ENCODE measurements at regions not wholly inside any gene's neighbourhood (a gene's known extent, or its start where the extent isn't known, plus 50 kb on each side); places are given as distances from the start of the nearest gene placed in this dataset.

DNA sequence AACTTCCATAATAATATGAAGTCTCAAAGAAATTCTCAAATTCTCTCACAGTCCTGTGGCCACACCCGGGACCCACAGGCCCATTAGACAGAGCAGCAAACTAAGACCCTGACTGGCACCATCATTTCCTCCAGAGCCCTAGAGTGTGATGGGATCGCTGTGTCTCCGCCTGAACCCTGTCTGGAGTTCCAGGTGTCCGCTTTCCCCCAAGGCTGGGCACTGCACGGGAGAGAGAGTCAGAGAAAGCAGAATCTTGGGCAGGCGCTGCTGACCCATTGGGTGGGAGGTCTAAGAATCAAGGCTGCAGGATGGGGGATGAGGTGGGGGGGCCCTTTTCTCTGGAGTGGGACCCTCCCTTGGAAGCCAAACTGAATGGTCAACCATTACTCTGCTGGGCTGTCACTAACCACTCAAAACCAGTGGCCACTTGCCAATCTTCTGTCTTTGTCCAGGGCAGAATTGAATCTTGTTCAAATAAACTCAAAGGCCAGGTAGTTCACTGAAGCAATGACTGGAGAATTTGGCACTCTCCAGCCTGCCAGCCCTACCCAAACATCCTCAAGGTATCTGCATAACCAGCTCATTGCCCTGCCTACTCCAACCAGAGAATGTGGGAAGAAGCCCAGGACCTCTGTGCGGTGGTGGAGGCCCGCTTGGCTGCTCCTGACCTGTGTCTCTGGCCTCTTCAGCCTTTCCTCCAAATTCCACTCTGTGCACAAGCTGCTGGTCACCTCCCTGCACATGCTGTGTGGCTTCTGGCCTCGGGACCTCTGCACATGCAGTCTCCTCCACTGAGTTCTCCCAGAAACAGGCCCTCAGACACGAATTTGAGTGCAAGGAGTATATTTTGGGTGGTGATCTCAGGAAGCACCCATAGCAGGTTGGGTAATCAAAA lies 141.1 kb downstream of the CEBPB start (continued):
- TF ChIP-seq, protein P1, sequence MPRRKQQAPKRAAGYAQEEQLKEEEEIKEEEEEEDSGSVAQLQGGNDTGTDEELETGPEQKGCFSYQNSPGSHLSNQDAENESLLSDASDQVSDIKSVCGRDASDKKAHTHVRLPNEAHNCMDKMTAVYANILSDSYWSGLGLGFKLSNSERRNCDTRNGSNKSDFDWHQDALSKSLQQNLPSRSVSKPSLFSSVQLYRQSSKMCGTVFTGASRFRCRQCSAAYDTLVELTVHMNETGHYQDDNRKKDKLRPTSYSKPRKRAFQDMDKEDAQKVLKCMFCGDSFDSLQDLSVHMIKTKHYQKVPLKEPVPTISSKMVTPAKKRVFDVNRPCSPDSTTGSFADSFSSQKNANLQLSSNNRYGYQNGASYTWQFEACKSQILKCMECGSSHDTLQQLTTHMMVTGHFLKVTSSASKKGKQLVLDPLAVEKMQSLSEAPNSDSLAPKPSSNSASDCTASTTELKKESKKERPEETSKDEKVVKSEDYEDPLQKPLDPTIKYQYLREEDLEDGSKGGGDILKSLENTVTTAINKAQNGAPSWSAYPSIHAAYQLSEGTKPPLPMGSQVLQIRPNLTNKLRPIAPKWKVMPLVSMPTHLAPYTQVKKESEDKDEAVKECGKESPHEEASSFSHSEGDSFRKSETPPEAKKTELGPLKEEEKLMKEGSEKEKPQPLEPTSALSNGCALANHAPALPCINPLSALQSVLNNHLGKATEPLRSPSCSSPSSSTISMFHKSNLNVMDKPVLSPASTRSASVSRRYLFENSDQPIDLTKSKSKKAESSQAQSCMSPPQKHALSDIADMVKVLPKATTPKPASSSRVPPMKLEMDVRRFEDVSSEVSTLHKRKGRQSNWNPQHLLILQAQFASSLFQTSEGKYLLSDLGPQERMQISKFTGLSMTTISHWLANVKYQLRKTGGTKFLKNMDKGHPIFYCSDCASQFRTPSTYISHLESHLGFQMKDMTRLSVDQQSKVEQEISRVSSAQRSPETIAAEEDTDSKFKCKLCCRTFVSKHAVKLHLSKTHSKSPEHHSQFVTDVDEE (CRISPR knock-in tag; IDR thresholded peaks at IDR 0.05): no peak
- TF ChIP-seq ZC3H10 (CRISPR knock-in tag; IDR thresholded peaks at IDR 0.05) (no peak), CSDC2 (CRISPR knock-in tag; IDR thresholded peaks at IDR 0.05) (no peak)
- TF ChIP-seq, protein P2, sequence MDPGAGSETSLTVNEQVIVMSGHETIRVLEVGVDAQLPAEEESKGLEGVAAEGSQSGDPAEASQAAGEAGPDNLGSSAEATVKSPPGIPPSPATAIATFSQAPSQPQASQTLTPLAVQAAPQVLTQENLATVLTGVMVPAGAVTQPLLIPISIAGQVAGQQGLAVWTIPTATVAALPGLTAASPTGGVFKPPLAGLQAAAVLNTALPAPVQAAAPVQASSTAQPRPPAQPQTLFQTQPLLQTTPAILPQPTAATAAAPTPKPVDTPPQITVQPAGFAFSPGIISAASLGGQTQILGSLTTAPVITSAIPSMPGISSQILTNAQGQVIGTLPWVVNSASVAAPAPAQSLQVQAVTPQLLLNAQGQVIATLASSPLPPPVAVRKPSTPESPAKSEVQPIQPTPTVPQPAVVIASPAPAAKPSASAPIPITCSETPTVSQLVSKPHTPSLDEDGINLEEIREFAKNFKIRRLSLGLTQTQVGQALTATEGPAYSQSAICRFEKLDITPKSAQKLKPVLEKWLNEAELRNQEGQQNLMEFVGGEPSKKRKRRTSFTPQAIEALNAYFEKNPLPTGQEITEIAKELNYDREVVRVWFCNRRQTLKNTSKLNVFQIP (CRISPR knock-in tag; IDR thresholded peaks at IDR 0.05; ENCODE audit: borderline replicate concordance, low read depth): no peak

DNA sequence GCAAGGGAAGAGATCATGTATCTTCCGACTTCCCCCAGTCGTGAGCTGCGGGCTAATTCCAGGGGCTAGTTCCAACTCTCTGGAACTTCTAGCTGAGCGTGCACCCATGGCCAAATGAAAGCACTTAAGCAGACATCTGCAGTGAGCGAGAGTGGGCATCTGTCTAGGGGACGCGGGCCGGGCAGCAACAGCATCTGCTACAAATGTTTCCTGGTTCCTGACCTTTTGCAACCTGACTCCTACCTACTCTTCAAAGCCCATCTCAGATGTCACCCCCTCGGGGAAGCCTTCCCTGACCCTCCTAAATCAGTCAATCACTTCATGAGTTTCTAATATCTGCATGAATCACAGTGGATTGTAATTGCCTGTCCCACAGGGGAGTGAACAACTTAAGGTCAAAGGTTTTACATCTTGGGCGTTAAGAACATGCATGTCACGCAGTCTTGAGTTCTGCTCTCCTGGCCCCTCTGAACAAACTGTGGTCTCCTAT lies 141.9 kb downstream of the CEBPB start:
- no peak for TF ChIP-seq PPARA (CRISPR knock-in tag; IDR thresholded peaks at IDR 0.05; ENCODE audit: borderline replicate concordance)
- no peak for TF ChIP-seq ZNF565 (CRISPR knock-in tag; conservative IDR thresholded peaks at IDR 0.05; ENCODE audit: low read depth)
- TF ChIP-seq ZFP3 (CRISPR knock-in tag; IDR thresholded peaks at IDR 0.05): peak; percentile 89
- ATAC-seq: no peak

DNA sequence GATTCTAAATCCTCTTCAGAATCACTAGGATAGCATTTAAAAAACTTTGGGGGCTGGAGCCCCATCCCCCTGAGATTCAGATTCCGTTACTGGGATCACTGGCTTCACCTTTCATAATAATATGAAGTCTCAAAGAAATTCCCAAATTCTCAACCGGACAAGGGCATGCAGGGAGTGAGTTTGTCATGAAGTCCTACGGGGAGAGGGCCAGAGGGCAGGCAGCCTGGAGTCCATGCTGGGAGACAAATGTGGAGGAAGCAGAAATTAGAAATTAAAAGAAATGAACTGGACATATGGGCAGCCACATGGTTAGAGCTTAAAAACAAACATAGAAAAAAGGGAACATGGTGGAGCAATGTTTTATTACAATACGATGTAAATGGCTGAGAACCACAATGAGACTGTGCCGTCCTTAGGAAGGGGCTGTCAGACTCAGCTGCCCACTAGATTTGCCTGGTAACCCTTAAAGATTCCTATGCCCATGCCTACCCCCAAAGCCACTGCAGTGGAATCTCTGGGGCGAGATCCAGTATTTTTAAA lies 142.6 kb downstream of the CEBPB start:
- no peak for TF ChIP-seq ZFP3 (CRISPR knock-in tag; IDR thresholded peaks at IDR 0.05)
- TF ChIP-seq ESRRG (CRISPR knock-in tag; IDR thresholded peaks at IDR 0.05): no peak
- TF ChIP-seq, protein P1 (CRISPR knock-in tag; IDR thresholded peaks at IDR 0.05): no peak
- TF ChIP-seq TOX (CRISPR knock-in tag; IDR thresholded peaks at IDR 0.05; ENCODE audit: borderline replicate concordance): no peak
- no peak for TF ChIP-seq SNAI2 (CRISPR knock-in tag; IDR thresholded peaks at IDR 0.05)
- TF ChIP-seq RARB (CRISPR knock-in tag; IDR thresholded peaks at IDR 0.05): no peak
- no peak for TF ChIP-seq ZNF565 (CRISPR knock-in tag; conservative IDR thresholded peaks at IDR 0.05; ENCODE audit: low read depth)
- TF ChIP-seq CSDC2 (CRISPR knock-in tag; IDR thresholded peaks at IDR 0.05): no peak
- no peak for ATAC-seq

DNA sequence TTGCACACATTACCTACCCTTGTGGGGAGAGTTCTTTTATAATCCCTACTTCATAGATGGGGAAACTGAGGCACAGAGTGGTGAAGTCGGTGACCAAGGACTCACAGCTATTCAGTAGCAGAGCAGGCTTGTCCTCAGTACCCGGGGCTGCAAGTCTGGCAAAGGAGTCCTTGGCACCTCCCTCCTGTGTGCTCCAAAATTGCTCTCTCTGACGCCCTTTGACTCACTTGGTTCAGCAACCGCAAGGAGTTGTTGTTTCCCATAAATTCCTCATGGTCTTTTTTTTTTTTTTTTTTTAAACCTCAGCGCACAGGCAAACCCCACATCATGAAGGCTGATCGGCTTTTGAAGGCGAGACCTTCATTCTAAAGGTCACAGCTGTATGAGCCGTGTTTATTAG lies 143.2 kb downstream of the CEBPB start:
- no peak for ATAC-seq
- TF ChIP-seq ZFP3 (CRISPR knock-in tag; IDR thresholded peaks at IDR 0.05) (no peak), TCF4 (CRISPR knock-in tag; IDR thresholded peaks at IDR 0.05; ENCODE audit: borderline replicate concordance) (no peak), GLIS3 (CRISPR knock-in tag; IDR thresholded peaks at IDR 0.05) (no peak), PPARA (CRISPR knock-in tag; IDR thresholded peaks at IDR 0.05; ENCODE audit: borderline replicate concordance) (no peak), ZNF8 (CRISPR knock-in tag; IDR thresholded peaks at IDR 0.05) (no peak), ESRRG (CRISPR knock-in tag; IDR thresholded peaks at IDR 0.05) (no peak), ZC3H10 (CRISPR knock-in tag; IDR thresholded peaks at IDR 0.05) (no peak), ISL1 (CRISPR knock-in tag; IDR thresholded peaks at IDR 0.05) (no peak), TOX (CRISPR knock-in tag; IDR thresholded peaks at IDR 0.05; ENCODE audit: borderline replicate concordance) (no peak), ARNTL (CRISPR knock-in tag; IDR thresholded peaks at IDR 0.05; ENCODE audit: borderline replicate concordance, low read depth) (no peak), RARB (CRISPR knock-in tag; IDR thresholded peaks at IDR 0.05) (no peak), OSR1 (CRISPR knock-in tag; IDR thresholded peaks at IDR 0.05) (no peak), ZNF70 (CRISPR knock-in tag; IDR thresholded peaks at IDR 0.05) (no peak)
- TF ChIP-seq, protein P3, sequence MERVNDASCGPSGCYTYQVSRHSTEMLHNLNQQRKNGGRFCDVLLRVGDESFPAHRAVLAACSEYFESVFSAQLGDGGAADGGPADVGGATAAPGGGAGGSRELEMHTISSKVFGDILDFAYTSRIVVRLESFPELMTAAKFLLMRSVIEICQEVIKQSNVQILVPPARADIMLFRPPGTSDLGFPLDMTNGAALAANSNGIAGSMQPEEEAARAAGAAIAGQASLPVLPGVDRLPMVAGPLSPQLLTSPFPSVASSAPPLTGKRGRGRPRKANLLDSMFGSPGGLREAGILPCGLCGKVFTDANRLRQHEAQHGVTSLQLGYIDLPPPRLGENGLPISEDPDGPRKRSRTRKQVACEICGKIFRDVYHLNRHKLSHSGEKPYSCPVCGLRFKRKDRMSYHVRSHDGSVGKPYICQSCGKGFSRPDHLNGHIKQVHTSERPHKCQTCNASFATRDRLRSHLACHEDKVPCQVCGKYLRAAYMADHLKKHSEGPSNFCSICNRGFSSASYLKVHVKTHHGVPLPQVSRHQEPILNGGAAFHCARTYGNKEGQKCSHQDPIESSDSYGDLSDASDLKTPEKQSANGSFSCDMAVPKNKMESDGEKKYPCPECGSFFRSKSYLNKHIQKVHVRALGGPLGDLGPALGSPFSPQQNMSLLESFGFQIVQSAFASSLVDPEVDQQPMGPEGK (CRISPR knock-in tag; IDR thresholded peaks at IDR 0.05; ENCODE audit: borderline replicate concordance): no peak
- TF ChIP-seq, protein P4, sequence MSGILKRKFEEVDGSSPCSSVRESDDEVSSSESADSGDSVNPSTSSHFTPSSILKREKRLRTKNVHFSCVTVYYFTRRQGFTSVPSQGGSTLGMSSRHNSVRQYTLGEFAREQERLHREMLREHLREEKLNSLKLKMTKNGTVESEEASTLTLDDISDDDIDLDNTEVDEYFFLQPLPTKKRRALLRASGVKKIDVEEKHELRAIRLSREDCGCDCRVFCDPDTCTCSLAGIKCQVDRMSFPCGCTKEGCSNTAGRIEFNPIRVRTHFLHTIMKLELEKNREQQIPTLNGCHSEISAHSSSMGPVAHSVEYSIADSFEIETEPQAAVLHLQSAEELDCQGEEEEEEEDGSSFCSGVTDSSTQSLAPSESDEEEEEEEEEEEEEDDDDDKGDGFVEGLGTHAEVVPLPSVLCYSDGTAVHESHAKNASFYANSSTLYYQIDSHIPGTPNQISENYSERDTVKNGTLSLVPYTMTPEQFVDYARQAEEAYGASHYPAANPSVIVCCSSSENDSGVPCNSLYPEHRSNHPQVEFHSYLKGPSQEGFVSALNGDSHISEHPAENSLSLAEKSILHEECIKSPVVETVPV (CRISPR knock-in tag; IDR thresholded peaks at IDR 0.05): no peak
- TF ChIP-seq, protein P1 (CRISPR knock-in tag; IDR thresholded peaks at IDR 0.05): no peak

All from SK-N-SH treated with all-trans-retinoic acid at 6 μM for 48 hours (cell line).